ENCODE measurements at regions not wholly inside any gene's neighbourhood (a gene's known extent, or its start where the extent isn't known, plus 50 kb on each side); places are given as distances from the start of the nearest gene placed in this dataset.

DNA sequence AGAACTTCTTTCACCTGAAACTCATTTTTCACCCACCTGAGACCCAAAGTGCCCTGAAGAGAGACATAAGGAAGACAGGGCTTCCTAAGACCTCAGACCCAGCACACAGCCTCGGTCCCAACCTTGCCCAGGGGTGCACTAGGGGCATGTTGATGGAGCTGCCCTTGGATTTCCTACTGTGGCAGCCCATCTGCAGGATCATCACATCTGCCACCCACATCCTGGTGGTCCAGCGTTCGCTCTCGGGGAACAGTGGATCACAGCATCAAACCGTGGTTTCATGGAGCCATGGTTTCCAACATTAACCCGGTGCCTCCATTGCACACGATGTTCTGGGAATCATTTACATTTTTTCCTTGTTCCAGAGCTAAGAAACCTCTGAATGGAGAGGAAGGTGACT, 186.4 kb downstream of the TFCP2L1 start:
- POLR2A ChIA-PET = no interaction called here
- CTCF ChIA-PET = no interaction called here

DNA sequence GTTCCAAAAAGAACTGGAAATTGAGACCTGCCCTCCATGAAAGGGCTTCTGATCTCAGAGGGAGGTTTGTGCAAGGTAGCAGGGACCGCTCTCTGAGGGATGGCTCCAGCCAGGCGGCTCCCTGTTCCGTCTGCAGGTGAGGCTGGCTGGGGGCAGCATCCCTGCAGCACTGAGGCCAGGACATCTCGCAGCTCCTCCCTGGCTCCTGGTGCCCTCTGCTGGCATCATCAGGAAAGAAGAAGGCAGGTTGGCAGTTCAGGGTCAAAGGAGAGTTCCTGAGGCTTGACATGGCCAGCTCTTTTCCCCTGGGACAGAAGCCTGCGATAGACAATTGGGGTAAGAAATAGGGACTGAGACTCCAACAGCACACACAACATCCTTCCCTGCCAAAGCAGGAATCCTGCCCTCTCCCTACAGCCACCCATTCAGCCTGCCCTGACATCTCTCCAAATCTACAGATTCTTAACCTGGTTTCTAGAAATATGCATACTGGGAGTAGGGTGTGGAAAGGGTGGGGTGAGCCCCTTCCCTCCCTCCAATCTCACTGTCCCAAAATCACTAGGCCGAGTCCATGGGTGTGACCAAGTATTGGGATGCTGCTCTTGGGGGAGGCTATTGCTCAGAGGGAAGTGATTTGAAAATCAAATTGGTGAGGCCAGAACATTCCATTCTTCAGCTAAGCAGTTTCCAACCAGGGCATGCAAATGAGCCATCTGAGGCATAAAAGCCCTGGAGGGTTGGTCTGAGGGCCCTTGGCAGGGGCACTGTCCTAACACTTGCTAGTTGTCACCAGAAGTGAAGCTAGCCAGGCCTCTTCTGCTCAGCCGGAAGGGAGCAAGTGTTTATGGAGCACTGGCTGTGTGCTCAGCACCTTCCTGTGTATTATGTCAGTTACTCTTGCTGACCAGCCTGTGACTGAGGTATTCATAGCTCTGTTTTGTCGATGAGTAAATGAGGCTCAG, 185.4 kb downstream of the TFCP2L1 start:
- CTCF ChIA-PET = no interaction called here

DNA sequence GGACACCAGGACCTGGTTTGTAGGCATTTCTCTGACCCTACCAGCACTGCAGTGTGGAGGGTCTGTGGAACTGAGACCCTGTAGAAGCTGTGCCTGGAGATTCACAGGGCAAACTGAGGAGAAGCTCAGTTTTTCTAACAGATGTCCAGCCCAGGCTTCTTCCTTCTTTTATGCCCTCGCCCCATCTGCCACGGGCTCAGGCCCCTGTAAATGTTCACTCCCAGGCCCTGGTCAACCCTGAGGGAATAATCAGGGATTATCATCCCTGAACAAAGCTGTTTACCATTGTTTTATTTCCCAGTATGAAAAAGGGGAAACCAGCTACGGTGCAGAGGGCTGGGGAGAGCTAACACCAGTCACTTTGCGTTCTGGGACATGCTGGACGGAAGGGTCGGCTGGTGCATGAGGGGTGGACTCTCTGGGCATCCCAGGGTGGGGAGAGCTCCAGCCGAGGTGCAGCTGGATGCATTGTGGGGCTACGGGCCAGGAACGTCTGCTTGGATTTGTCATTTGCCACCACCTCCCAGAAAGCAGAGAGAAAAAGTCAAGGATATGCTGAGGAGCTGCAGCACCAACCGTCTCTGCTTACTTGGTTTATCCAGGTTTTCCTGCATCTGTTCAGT, 183.8 kb downstream of the TFCP2L1 start:
- ChIA-PET POLR2A (no interaction called here), CTCF (no interaction called here)

More for the DNA sequence above, 185.4 kb downstream of the TFCP2L1 start:
- POLR2A ChIA-PET = no interaction called here

DNA sequence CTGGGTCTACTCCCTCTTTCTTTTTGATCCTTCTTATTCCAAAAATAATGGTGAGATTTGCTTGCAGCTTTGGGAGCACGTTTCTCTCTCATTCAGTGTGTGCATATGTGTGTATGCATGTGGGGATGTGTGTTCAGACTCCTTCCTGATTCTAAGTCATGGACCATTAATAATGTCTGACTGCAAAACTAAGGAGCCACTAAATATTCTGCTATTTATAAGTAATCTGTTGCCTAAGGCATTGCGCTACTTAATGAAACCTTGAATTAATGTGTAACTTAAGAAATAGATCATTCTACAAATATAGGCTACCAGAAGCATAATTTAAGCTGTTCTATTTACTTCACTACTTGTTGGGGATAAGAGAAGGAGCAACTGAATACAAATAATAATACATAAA, 182.1 kb downstream of the TFCP2L1 start:
- ChIA-PET POLR2A (no interaction called here), CTCF (no interaction called here)

DNA sequence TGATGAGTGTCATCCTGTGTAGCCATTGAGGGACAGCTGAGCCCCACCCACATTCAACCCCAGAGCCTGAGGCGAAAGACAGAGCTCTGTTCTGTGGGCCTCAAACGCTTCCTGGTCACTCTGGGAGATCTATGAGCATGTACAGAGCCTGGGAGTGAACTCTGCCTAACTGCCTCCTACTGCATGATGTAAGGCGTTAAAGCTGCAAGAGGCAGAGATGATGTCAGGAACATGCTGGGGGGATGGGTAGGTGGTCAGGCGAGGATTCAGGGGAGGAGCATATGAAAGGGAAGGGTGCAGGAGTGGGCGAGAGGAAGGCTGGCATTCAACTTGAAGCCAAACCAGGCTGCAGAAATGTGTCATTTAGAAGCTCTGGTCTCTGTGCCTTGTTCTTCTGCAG, 181.0 kb downstream of the TFCP2L1 start:
- CTCF ChIA-PET = interaction anchor here (1.2 kb wide), 1 partner anchor 18 kb away, joined by 3 read pairs; no protein-coding TSS in a partner anchor
- POLR2A ChIA-PET = no interaction called here

DNA sequence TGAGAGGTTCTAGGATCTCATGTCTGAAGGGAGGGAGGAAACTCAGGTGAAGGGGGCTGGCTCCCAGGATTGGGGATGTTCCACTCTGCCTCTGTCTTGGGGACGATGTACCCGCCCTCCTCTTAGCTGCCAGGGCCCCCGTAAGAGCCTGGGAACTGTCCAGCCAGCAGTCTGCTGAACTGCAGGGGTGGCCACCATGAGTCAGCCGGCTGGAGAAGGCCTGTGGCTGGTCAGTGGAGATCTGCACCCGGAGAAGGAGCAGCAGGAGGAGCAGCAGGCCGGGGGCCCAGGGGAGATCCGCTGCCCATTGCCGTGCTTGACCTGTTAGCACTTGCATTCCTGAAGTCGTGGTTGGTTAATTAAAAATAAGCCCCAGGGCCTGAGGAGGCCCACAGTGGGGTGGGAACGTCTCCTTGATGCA, 180.3 kb downstream of the TFCP2L1 start:
- ChIA-PET CTCF (interaction anchor here (1.2 kb wide), 1 partner anchor 19 kb away, joined by 3 read pairs; no protein-coding TSS in a partner anchor), POLR2A (no interaction called here)

DNA sequence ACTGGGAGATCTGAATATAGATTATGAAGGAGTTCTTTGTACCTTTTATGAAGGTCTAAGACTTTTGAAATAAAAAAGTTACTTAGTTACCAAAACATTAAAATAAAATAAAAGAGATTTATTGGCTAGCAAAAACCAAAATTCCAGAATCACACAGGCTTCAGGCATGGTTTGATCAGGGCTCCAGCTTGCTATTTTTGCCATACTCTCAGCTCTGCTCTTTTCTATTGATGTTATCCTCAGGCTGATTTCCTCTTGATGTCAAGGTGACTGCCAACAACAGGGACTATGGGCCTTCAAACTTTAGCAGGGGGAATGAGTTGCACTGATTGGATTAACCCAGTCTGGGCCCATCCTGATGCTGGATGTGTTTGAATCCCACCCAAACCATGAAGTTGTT, 174.1 kb downstream of the TFCP2L1 start:
- CTCF ChIA-PET = no interaction called here

DNA sequence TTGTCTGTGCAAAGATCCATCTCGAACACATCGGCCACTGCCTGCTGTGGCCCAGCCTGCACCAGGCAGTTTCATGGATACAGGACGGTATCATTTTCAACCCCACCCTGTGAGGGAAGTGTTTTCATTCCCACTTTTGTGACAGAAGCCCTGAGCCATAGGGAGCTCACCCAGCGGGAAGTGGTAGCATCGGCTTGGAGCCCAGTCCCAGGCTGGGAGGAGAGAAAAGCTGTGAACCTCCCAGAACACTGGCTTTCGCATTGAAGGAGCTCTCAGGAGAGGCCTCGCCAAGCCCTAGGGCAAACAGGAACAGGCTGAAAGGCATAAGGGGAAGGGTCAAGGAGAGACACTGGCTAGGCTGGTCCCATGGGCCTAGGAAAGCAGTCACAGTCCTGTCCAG, 166.1 kb downstream of the TFCP2L1 start:
- POLR2A ChIA-PET = no interaction called here

More for the DNA sequence above, 174.1 kb downstream of the TFCP2L1 start:
- POLR2A ChIA-PET = no interaction called here

DNA sequence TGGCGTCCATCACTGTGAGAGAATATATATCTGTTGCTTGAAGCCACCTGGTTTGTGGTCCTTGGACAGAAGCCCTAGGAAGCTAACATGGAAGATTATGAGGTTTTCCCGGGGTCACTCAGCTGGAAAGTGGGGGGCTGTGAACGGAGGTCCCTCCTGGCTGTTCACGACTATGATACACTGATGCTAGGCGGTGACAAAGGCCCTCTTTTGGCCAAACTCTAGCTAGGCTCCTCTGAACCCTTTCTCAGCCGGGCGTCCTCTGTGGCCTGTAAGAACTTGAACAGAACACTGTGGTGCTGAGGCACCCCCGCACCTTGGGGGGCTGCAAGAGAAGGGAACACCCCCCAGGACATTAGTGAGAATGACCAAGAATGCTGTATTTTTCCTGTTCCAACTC, 164.6 kb downstream of the TFCP2L1 start:
- CTCF ChIA-PET = no interaction called here
- POLR2A ChIA-PET = no interaction called here

More for the DNA sequence above, 166.1 kb downstream of the TFCP2L1 start:
- CTCF ChIA-PET = no interaction called here

DNA sequence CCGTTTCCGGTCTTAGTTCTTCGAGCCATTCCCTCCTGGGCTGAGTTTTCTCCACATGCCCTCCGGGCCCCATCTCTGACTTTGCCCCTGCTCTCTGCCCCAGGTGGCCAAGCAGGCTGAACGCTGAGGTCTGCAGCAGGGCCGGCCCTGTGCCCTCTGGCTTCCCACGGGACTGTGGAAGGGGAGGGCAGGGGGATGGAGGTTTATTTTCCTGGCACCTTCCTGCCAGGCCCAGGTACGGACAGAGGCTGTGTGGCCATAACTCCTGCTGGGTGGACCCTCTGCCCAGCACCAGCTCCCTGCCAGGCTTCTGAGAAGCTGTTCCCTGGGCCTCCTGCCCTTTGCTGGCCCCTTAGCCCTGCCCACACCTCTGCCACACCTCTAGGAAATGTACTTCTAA, 164.0 kb downstream of the TFCP2L1 start:
- ChIA-PET POLR2A (no interaction called here), CTCF (no interaction called here)

DNA sequence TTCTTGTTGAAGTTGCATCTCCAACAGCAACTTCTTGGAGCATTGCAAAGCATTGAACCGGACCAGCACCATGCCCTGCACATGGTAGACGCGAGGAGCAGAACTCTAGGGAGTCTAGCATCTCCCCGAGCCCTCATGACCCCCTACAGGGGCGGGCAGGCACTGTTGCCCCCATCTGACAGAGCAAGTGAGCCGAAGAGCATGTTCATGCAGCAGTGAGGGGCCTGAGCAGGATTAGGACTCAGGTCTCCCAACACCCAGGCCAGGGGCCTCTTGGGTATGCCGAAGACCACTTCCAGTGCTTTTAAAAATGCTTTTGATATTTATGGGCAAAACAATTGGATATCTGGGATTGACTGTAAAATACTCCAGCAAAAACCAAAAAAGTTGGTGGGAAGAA, 163.3 kb downstream of the TFCP2L1 start:
- CTCF ChIA-PET = no interaction called here
- POLR2A ChIA-PET = no interaction called here

DNA sequence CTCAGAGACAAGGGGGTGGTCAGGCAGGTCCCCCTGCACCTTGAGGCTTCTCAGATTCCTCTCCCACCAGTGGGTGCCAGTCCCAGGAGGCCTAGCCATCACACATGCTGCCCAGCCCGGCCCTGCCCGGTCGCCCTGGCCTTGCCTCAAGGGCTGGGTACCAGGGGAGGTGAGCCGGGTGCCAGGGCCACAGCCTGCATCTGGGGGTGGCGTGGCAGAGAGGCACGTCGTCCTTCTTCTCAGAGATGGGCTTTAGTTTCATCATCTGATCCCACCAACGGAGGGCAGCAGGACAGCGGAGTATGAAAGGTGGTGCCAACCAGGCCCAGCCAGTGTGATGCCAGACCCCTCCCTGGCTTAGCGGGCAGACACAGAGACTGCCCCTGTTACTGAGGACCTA, 161.7 kb downstream of the TFCP2L1 start:
- ChIA-PET CTCF (no interaction called here), POLR2A (no interaction called here)

DNA sequence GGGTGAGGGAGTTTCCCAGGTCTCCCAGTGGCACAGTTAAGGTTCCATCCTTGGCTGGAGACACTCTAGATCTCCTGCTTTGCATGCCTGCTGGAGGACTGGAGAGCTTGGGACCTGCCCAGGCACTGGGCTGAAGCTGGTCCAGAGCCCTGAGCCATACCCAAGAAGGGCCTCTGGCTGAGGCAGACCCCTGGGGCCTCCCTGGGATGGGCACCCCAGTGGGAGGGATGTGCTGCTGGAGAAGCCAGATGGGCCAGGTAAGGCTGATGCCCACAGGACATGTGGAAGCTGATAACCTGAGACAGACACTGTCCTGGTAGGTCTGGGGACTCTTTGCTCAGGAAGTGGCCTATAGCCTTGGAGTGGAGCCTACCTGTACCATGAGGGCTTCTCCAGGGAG, 160.7 kb downstream of the TFCP2L1 start:
- ChIA-PET CTCF (no interaction called here), POLR2A (no interaction called here)

DNA sequence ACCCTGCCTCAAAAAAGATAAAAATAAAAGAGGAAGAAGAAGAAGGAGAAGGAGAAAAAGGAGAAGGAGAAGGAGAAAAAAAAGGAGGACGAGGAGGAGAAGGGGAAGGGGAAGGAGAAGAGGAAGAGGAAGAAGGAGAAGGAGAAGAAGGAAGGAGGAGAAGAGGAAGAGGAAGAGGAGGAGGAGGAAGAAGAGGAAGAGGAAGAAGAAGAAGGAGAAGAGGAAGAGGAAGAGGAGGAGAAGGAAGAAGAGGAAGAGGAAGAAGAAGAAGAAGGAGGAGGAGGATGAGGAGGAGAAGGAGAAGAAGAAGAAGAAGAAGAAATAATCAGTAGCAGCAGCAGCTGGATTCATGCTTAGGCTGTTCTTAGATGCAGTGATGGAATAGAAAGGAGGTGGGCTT, 159.7 kb downstream of the TFCP2L1 start:
- CTCF ChIA-PET = no interaction called here
- POLR2A ChIA-PET = no interaction called here

DNA sequence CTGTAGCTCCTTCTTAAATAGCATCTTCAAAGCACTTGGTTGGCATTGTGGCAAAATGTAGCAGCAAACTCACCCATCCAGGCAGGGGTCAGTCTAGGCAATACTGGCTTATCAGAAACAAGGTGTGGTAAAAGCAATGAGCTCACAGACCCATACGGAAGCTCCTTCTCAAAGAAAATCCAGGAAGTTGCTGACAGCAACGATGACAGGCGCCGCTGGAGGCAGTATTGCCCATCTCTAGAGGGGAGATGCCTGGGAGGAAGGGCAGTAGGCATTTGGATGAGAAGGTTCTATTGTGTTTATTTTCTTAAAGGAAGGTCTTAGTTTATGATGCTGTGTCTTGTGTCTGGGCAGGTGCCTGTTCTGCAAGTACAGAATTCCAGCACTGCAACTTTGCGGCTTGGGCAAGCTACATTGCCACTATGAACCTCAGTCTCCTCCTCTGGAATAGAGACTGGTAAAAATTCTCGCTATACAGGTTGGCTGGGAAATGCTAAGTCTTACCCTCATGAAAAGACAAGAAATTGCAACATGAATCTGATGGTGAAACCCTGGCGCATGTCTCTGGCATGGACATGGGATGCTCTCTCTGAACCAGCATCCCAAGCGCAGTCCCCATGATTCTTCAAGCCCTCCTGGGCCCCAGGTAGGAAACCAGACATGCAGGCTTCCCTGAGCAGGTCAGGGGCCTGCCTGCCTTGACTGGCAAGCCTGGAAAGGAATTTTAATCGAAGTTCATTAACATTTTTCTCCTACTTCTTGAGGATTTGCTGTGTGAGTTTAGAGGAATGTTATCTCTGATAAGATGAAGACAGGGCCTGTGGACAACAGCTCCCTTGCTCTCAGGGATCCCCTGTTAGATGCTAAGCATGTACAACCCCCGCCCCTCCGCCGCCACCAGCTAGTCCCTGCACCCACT, 156.0 kb downstream of the TFCP2L1 start:
- ChIA-PET CTCF (no interaction called here), POLR2A (no interaction called here)

DNA sequence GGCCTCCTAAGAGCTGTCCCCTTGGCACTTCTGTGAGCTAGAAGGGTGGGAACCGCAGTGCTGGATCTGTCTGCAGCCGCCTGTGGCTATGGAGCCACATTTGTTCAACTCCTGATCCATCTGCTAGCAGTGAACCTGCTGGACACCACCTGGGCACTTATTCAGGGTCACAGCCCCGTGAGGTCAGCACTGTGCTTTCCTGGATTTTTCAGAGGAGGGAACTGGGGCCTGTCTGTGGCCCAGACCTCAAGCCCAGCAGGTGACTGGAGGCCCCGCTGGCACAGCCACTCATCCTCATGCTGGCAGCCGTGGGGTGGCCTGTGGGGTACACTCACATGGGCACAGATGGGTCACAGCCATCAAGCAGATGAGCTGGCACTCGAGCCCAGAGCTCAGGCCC, 155.3 kb downstream of the TFCP2L1 start:
- ChIA-PET POLR2A (no interaction called here), CTCF (no interaction called here)

DNA sequence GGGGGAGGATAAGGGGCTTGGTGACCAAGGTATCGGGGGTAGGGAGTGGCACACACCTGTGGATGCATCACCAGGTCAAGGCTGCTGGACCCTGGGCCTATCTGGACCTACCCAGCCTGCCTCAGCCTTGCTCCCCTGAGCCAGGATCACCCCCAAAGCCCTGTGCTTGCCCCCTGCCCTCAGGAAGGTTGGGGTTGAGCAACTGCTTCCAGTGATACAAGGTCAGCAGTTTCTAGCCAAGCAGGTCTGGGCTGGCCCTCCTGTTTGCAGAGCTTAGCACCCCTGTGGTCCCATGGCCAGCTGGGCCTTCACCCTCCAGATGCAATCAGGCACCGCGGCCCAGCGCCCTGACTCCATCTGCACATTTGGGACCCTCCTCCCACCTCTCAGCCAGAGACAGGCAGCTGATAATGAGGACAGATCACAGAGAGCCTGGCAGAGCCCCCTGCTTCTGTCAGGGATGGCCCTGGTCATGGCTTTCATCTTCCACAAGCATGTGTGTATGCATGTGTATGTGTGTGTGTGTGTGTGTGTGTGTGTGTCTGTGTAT, 154.6 kb downstream of the TFCP2L1 start:
- CTCF ChIA-PET = no interaction called here
- POLR2A ChIA-PET = no interaction called here

DNA sequence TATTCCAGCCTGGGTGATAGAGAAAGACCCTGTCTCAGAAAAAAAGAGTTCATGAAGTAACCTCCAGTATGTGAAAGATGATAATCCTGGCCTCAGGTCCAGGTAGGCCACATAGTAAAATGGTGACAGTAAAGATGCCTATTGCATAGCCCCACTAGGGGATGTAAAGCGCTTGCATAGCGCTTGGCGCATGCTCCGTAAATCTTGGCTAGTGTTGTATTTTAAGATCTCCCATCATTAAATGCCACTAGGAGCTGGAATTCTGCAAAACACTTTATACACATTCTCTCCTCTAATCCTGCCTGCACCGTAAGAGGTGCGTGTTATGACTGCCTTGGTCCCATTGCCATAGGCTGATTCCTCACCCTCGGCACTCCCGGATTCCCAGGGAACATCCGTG, 153.6 kb downstream of the TFCP2L1 start:
- CTCF ChIA-PET = no interaction called here
- POLR2A ChIA-PET = no interaction called here

DNA sequence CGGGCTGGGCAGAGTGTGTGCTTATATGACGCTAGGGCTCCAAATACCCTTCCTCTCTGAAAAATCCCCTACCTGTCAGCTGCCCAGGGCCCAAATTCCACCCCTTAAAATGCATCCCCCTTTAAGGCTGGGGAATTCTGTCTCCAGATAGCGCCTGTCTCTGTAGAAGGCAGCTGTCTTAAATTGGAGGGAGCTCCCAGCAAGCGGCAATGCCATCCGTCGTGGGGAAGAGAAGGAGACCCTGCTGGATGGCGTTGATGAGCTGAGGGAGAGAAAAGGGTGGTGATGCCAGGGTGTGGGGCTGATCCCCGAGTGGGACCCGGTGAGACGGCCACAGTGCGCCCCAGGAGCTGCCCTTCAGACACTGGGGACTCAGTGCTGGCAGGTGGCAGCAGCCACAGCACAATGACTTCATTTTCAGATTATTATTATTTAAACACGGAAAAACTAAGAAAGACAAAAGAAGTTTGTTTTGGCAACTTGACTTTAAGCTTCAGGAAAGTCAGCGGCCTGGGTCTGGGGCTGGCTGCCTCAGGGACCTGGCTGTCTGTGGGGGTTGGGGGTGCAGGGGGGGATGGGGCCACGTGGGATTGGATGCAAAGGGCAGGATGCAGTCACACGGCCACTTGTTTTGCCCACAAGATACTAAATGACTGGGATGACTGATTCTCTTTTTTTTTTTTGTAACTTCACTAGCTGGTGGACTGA, 152.8 kb downstream of the TFCP2L1 start:
- ChIA-PET POLR2A (no interaction called here), CTCF (interaction anchor here (0.7 kb wide), 1 partner anchor 228 kb away, joined by 4 read pairs; no protein-coding TSS in a partner anchor)

DNA sequence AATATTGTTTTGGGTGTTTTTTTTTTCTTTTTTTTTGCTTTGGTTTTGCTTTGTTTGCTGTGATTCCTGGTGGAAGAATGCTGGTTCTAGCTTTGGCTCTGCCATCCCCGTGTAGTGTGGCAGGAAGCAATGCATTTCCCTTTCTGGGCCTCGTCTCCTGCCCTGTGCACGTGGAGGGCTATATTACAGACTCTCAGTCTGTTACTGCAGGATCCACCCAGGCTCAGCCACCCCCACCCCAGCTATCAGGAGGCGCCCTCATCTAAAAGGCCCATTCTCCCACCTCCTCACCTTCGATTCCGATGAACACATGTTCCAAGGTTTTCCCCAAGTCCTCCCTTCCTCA, 152.3 kb downstream of the TFCP2L1 start:
- POLR2A ChIA-PET = no interaction called here
- CTCF ChIA-PET = interaction anchor here (0.7 kb wide), 1 partner anchor 227 kb away, joined by 4 read pairs; no protein-coding TSS in a partner anchor
